ENCODE measurements at regions not wholly inside any gene's neighbourhood (a gene's known extent, or its start where the extent isn't known, plus 50 kb on each side); places are given as distances from the start of the nearest gene placed in this dataset.

GRCh38 chr19:27776020-27776419 lies 1436.9 kb downstream of the UQCRFS1 start:
- no peak overlapping the region for H2BK15ac ChIP-seq (ENCODE audit: low read depth, low read length)
- H2AK5ac ChIP-seq (ENCODE audit: insufficient read length, low read length), result no peak overlapping the region
- H3K27me3 ChIP-seq (ENCODE audit: insufficient read depth, low read length), result peaks cover 12% of the 10 kb centered on the region; the same call in 1 of the 2 replicates
- no peak overlapping the region for H3K23ac ChIP-seq (ENCODE audit: insufficient read length, low read depth, low read length)
- no peak overlapping the region for H3K4me2 ChIP-seq (ENCODE audit: insufficient read depth, insufficient read length, low read length)
- TF ChIP-seq, protein P1, sequence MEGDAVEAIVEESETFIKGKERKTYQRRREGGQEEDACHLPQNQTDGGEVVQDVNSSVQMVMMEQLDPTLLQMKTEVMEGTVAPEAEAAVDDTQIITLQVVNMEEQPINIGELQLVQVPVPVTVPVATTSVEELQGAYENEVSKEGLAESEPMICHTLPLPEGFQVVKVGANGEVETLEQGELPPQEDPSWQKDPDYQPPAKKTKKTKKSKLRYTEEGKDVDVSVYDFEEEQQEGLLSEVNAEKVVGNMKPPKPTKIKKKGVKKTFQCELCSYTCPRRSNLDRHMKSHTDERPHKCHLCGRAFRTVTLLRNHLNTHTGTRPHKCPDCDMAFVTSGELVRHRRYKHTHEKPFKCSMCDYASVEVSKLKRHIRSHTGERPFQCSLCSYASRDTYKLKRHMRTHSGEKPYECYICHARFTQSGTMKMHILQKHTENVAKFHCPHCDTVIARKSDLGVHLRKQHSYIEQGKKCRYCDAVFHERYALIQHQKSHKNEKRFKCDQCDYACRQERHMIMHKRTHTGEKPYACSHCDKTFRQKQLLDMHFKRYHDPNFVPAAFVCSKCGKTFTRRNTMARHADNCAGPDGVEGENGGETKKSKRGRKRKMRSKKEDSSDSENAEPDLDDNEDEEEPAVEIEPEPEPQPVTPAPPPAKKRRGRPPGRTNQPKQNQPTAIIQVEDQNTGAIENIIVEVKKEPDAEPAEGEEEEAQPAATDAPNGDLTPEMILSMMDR (conservative IDR thresholded peaks at IDR 0.05), result peak; percentile 51
- H3K9me3 ChIP-seq (ENCODE audit: control insufficient read depth, low read depth, low read length), result peaks cover 38% of the 10 kb centered on the region
- H4K8ac ChIP-seq (replicated peaks; ENCODE audit: insufficient read length, low read depth, low read length), result no peak overlapping the region
- H3K14ac ChIP-seq (ENCODE audit: insufficient read depth, low read length), result no peak overlapping the region
- no peaks in the 10 kb centered on the region for H3K79me2 ChIP-seq (ENCODE audit: insufficient read depth, low read length)
- Mint-ChIP-seq H3K4me1 (no peaks in the 10 kb centered on the region), H3K36me3 (ENCODE audit: insufficient read depth in 1 of 3, low read depth in 3 of 3) (peaks cover 78 to 98% (median 89%) of the 10 kb centered on the region in 3 experiments), H3K27ac (no peak overlapping the region), H3K27me3 (ENCODE audit: low read depth) (peaks cover 43% of the 10 kb centered on the region), H3K9me3 (peaks cover 98 to 99% of the 10 kb centered on the region in 2 experiments), H3K4me3 (no peak overlapping the region)
- H2BK5ac ChIP-seq (ENCODE audit: insufficient read length, low read length), result no peak overlapping the region
- H4K91ac ChIP-seq (ENCODE audit: insufficient read length, low read depth, low read length), result no peak overlapping the region
- no peak overlapping the region for H2BK120ac ChIP-seq (ENCODE audit: low read depth, low read length, poor library complexity, severe bottlenecking)
- no peak overlapping the region for H3K27ac ChIP-seq (ENCODE audit: insufficient read length, low read depth, low read length)
- no CpG with 5 or more reads among the region's 8 CpGs for WGBS (ENCODE audit: extremely low coverage, insufficient read length, low lambda C conversion rate)
- H3K23me2 ChIP-seq (ENCODE audit: insufficient read length, low read depth, low read length, poor library complexity, severe bottlenecking), result no peaks in the 10 kb centered on the region
- peak; percentile 39 for DNase-seq
- no peak overlapping the region for H3T11ph ChIP-seq (ENCODE audit: low read length)
- no peak overlapping the region for H3K9ac ChIP-seq (ENCODE audit: extremely low read depth, insufficient read length, low read length)
- H3K79me1 ChIP-seq (ENCODE audit: insufficient read depth, low read depth, low read length, poor library complexity, severe bottlenecking), result no peaks in the 10 kb centered on the region
- no peak overlapping the region for H2BK20ac ChIP-seq (ENCODE audit: low read depth, low read length, poor library complexity, severe bottlenecking)
- no peak overlapping the region for H3K18ac ChIP-seq (ENCODE audit: insufficient read length, low read depth, low read length)
- no peaks in the 10 kb centered on the region for H4K20me1 ChIP-seq (ENCODE audit: control insufficient read depth, insufficient read depth, insufficient read length)
- no peak overlapping the region for H3K4ac ChIP-seq (ENCODE audit: low read depth, low read length)
- H4K5ac ChIP-seq (ENCODE audit: insufficient read length, low read depth, low read length), result no peak overlapping the region
- no peak overlapping the region for H2BK12ac ChIP-seq (ENCODE audit: insufficient read length, low read depth, low read length)
- no peak overlapping the region for H3K56ac ChIP-seq (ENCODE audit: insufficient read length, low read depth, low read length)
- no peaks in the 10 kb centered on the region for H3K4me1 ChIP-seq (ENCODE audit: insufficient read depth, low read length)
- no peak overlapping the region for H2AFZ ChIP-seq (ENCODE audit: low read length)
